CD4-positive, alpha-beta T cell (primary cell): ENCODE measurements at regions not wholly inside any gene's neighbourhood (a gene's known extent, or its start where the extent isn't known, plus 50 kb on each side); places are given as distances from the start of the nearest gene placed in this dataset.

Experiments
- ATAC-seq: fragments of 200-7000 bp; cut with Tn5 transposase; one replicate; pipeline ENCODE4 v1.10.0; 2022; ENCODE audit warnings: mild to moderate bottlenecking; ENCODE audit not compliant: poor library complexity
- CTCF ChIA-PET: fragments of 350-600 bp; sonication (Branson Sonifier 250); formaldehyde crosslinking; loops from one replicate; lab custom pipeline; 2021; ENCODE audit warnings: antibody characterized with exemption, inconsistent platforms; lab: Charles Lee
- POLR2A ChIA-PET: fragments of 350-600 bp; sonication (Branson Sonifier 250); formaldehyde crosslinking; loops from one replicate; lab custom pipeline; 2021; ENCODE audit warnings: antibody characterized with exemption, inconsistent platforms; lab: Charles Lee
- DNase-seq, 14 experiments: peaks; one replicate each; pipeline ENCODE4 v3.0.0-alpha.2; 2013 to 2020; ENCODE audit warnings: mixed read lengths in 2 of 14
- H3K27ac ChIP-seq, 2 donors: one replicate each; pipeline versions ENCODE4 v1.5.1 to v1.7.0; 2013; ENCODE audit warnings: low read length in 2 of 2, low read depth in 1 of 2, mild to moderate bottlenecking in 1 of 2
- H3K27me3 ChIP-seq, 2 experiments: 1 replicate in 1 of 2; 2 replicates in 1 of 2; pipeline versions ENCODE4 v1.6.1 to v1.7.0; 2013; ENCODE audit warnings: low read length in 2 of 2, control low read depth in 1 of 2, mild to moderate bottlenecking in 1 of 2, moderate library complexity in 1 of 2; ENCODE audit not compliant: insufficient read depth in 2 of 2, control insufficient read depth in 1 of 2
- H3K36me3 ChIP-seq: one replicate; pipeline ENCODE4 v1.6.1; 2013; ENCODE audit warnings: low read length, control low read depth; ENCODE audit not compliant: insufficient read depth
- H3K4me1 ChIP-seq: one replicate; pipeline ENCODE4 v1.6.1; 2013; ENCODE audit warnings: low read length, control low read depth; ENCODE audit not compliant: insufficient read depth
- H3K4me3 ChIP-seq: one replicate; pipeline ENCODE4 v1.5.1; 2013; ENCODE audit warnings: mild to moderate bottlenecking, low read length, moderate library complexity
- H3K9me3 ChIP-seq, 2 experiments: 1 replicate in 1 of 2; 2 replicates in 1 of 2; pipeline versions ENCODE4 v1.6.1 to v1.7.0; 2013; ENCODE audit warnings: low read length in 2 of 2, mild to moderate bottlenecking in 2 of 2, control low read depth in 1 of 2, moderate library complexity in 1 of 2; ENCODE audit not compliant: control insufficient read depth in 1 of 2, insufficient read depth in 1 of 2
- H3K27ac Mint-ChIP-seq: one replicate; pipeline ENCODE4 v1.8.0; 2020; ENCODE audit warnings: mixed read lengths
- H3K27me3 Mint-ChIP-seq: one replicate; pipeline ENCODE4 v1.8.0; 2021; ENCODE audit warnings: mixed read lengths
- H3K36me3 Mint-ChIP-seq: one replicate; pipeline ENCODE4 v1.8.0; 2021; ENCODE audit warnings: low read depth, mixed read lengths
- H3K4me1 Mint-ChIP-seq: one replicate; pipeline ENCODE4 v1.8.0; 2021; ENCODE audit warnings: low read depth, mixed read lengths
- H3K4me3 Mint-ChIP-seq: one replicate; pipeline ENCODE4 v1.8.0; 2020; ENCODE audit warnings: mild to moderate bottlenecking, mixed read lengths
- H3K9me3 Mint-ChIP-seq: one replicate; pipeline ENCODE4 v1.8.0; 2020; ENCODE audit warnings: mixed read lengths
- intact Hi-C, 2 experiments: fragments of 100-400 bp; cut with DNase I in 1 of 2; cut with micrococcal nuclease in 1 of 2; formaldehyde crosslinking; loops; one replicate each; pipeline versions ENCODE4 v1.15.1 to v1.9.0; 2023 to 2025; cut with DNase I, micrococcal nuclease
- TF ChIP-seq, protein P1 (sequence below): fragments of 200-600 bp; IDR thresholded peaks from one replicate; pipeline ENCODE4 v1.8.0; 2022; ENCODE audit warnings: antibody characterized with exemption, mild to moderate bottlenecking

DNA sequence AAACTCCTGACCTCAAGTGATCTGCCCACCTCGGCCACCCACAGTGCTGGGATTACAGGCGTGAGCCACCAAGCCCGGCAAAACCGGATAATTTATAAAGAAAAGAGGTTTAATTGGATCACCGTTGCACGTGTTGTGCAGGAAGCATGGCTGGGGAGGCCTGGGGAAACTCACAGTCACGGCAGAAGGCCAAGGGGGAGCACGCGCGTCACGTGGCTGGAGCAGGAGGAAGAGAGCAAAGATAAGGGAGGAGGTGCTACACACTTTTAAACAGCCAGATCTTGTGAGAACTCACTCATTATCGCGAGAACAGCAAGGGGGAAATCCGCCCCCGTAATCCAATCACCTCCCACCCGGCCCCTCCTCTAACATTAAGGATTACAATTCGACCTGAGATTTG, 177.9 kb upstream of the TENM3 start:
- Histone ChIP-seq H3K9me3 (peaks cover 0 to 14% of the 10 kb centered on the region in 2 experiments), H3K4me1 (no peaks in the 10 kb centered on the region), H3K36me3 (no peaks in the 10 kb centered on the region), H3K27me3 (no peaks in the 10 kb centered on the region), H3K4me3 (no peak overlapping the region), H3K27ac (no peak overlapping the region)
- ChIA-PET CTCF (no interaction called here), POLR2A (no interaction called here)
- ATAC-seq (no peak), DNase-seq (no peak)
- intact Hi-C loops = no loop called here
- no peaks in the 10 kb centered on the region for H3K36me3 Mint-ChIP-seq
- H3K9me3 Mint-ChIP-seq = peaks cover 2% of the 10 kb centered on the region
- H3K27me3 Mint-ChIP-seq = no peaks in the 10 kb centered on the region
- no peak overlapping the region for H3K27ac Mint-ChIP-seq
- TF ChIP-seq, protein P1, sequence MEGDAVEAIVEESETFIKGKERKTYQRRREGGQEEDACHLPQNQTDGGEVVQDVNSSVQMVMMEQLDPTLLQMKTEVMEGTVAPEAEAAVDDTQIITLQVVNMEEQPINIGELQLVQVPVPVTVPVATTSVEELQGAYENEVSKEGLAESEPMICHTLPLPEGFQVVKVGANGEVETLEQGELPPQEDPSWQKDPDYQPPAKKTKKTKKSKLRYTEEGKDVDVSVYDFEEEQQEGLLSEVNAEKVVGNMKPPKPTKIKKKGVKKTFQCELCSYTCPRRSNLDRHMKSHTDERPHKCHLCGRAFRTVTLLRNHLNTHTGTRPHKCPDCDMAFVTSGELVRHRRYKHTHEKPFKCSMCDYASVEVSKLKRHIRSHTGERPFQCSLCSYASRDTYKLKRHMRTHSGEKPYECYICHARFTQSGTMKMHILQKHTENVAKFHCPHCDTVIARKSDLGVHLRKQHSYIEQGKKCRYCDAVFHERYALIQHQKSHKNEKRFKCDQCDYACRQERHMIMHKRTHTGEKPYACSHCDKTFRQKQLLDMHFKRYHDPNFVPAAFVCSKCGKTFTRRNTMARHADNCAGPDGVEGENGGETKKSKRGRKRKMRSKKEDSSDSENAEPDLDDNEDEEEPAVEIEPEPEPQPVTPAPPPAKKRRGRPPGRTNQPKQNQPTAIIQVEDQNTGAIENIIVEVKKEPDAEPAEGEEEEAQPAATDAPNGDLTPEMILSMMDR = no peak
- no peak overlapping the region for H3K4me3 Mint-ChIP-seq
- H3K4me1 Mint-ChIP-seq = no peaks in the 10 kb centered on the region

DNA sequence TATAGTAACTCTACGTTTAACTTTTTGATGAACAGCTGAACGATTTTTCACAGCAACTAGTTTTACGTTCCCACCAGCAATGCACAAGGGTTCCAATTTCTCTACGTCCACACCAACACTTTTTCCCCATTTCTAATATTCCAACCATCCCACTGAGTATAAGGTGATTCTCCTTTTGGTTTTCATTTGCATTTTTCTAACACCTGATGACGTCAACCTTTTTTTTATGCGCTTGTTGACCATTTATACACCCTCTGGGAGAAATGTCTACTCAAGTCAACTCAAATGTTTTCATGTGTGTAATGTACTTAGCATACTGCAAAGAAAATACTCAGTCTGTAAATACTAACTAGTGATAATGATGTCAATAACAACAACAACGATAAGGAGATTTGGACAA, 177.2 kb upstream of the TENM3 start:
- POLR2A ChIA-PET = no interaction called here
- CTCF ChIA-PET = no interaction called here
- Mint-ChIP-seq H3K4me3 (no peak overlapping the region), H3K36me3 (no peaks in the 10 kb centered on the region), H3K9me3 (peaks cover 5% of the 10 kb centered on the region), H3K27ac (no peak overlapping the region), H3K27me3 (no peaks in the 10 kb centered on the region), H3K4me1 (no peaks in the 10 kb centered on the region)
- Histone ChIP-seq H3K27ac (no peak overlapping the region), H3K36me3 (no peaks in the 10 kb centered on the region), H3K4me3 (no peak overlapping the region), H3K9me3 (peaks cover 0 to 14% of the 10 kb centered on the region in 2 experiments), H3K27me3 (no peaks in the 10 kb centered on the region), H3K4me1 (no peaks in the 10 kb centered on the region)
- ATAC-seq (no peak), DNase-seq (no peak)
- intact Hi-C loops = no loop called here
- TF ChIP-seq, protein P1 = no peak

DNA sequence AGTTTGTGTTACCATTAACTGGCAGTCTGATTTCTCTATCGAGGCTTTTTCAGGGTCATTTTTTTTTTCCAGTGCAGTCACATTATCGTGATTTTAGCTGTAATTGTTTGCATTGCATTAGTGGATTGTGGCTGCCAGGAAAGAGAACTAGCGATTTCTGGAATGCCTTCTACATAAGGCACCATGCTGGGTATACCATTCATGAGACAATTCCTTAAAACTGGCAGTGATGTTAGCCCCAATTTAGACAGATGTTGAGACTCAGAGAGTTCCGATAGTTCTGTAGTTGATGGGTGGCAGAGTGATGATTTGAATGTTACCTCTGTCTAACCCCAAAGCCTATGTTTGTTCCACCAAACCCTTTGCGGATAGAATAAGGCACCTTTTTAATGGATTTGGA, 175.4 kb upstream of the TENM3 start:
- intact Hi-C loops = no loop called here
- no peak overlapping the region for H3K4me3 Mint-ChIP-seq
- no peak for DNase-seq
- no peak for ATAC-seq
- no peaks in the 10 kb centered on the region for H3K36me3 ChIP-seq
- no peak overlapping the region for H3K27ac ChIP-seq
- H3K36me3 Mint-ChIP-seq = no peaks in the 10 kb centered on the region
- no peaks in the 10 kb centered on the region for H3K27me3 Mint-ChIP-seq
- H3K9me3 ChIP-seq = peaks cover 0 to 14% of the 10 kb centered on the region in 2 experiments
- CTCF ChIA-PET = no interaction called here
- peaks cover 8% of the 10 kb centered on the region for H3K9me3 Mint-ChIP-seq
- no peak overlapping the region for H3K27ac Mint-ChIP-seq
- H3K4me1 Mint-ChIP-seq = no peaks in the 10 kb centered on the region
- H3K4me3 ChIP-seq = no peak overlapping the region
- TF ChIP-seq, protein P1 = no peak
- H3K27me3 ChIP-seq = no peaks in the 10 kb centered on the region
- POLR2A ChIA-PET = no interaction called here
- H3K4me1 ChIP-seq = no peaks in the 10 kb centered on the region
